ENCODE measurements at regions not wholly inside any gene's neighbourhood (a gene's known extent, or its start where the extent isn't known, plus 50 kb on each side); places are given as distances from the start of the nearest gene placed in this dataset.

- no peak for TF ChIP-seq CTCF (IDR thresholded peaks at IDR 0.05)
- no peak for ATAC-seq
- intact Hi-C loops (cut with DNase I) = no loop called here
- Histone ChIP-seq H3K27me3 (no peaks in the 10 kb centered on the region), H3K27ac (no peak overlapping the region), H3K4me1 (no peaks in the 10 kb centered on the region), H3K9me3 (no peaks in the 10 kb centered on the region), H3K36me3 (no peaks in the 10 kb centered on the region), H3K4me3 (no peak overlapping the region)
- DNase-seq = no peak
Observed at GRCh38 chr7:113256883-113257531, 138.7 kb upstream of the SMIM30 start.

- Histone ChIP-seq H3K4me3 (no peak overlapping the region), H3K36me3 (no peaks in the 10 kb centered on the region), H3K27me3 (no peaks in the 10 kb centered on the region), H3K27ac (no peak overlapping the region), H3K9me3 (no peaks in the 10 kb centered on the region), H3K4me1 (no peaks in the 10 kb centered on the region)
- no peak for TF ChIP-seq CTCF (IDR thresholded peaks at IDR 0.05)
- ATAC-seq (no peak), DNase-seq (no peak)
- intact Hi-C loops (cut with DNase I) = no loop called here
Observed at GRCh38 chr7:113247198-113247597, 128.8 kb upstream of the SMIM30 start.

GRCh38 chr7:113246738-113247137 is 128.4 kb upstream of the SMIM30 start:
- Histone ChIP-seq H3K27ac (no peak overlapping the region), H3K9me3 (no peaks in the 10 kb centered on the region), H3K27me3 (no peaks in the 10 kb centered on the region), H3K4me3 (no peak overlapping the region), H3K4me1 (no peaks in the 10 kb centered on the region), H3K36me3 (no peaks in the 10 kb centered on the region)
- ATAC-seq (no peak), DNase-seq (no peak)
- no peak for TF ChIP-seq CTCF (IDR thresholded peaks at IDR 0.05)
- intact Hi-C loops (cut with DNase I) = no loop called here

GRCh38 chr7:113232885-113233284 is 114.5 kb upstream of the SMIM30 start:
- H3K36me3 ChIP-seq = no peaks in the 10 kb centered on the region
- no peak for TF ChIP-seq CTCF (IDR thresholded peaks at IDR 0.05)
- ATAC-seq (no peak), DNase-seq (no peak)
- H3K4me3 ChIP-seq = no peak overlapping the region
- H3K9me3 ChIP-seq = no peaks in the 10 kb centered on the region
- intact Hi-C loops (cut with DNase I) = no loop called here
- no peaks in the 10 kb centered on the region for H3K27me3 ChIP-seq
- no peak overlapping the region for H3K27ac ChIP-seq
- no peaks in the 10 kb centered on the region for H3K4me1 ChIP-seq

- H3K27me3 ChIP-seq = no peaks in the 10 kb centered on the region
- ATAC-seq = no peak
- intact Hi-C loops (cut with DNase I) = no loop called here
Observed at GRCh38 chr7:113230691-113231090, 112.3 kb upstream of the SMIM30 start.

More at GRCh38 chr7:113230691-113231090, 112.3 kb upstream of the SMIM30 start:
- Histone ChIP-seq H3K4me3 (no peak overlapping the region), H3K4me1 (no peaks in the 10 kb centered on the region), H3K27ac (no peak overlapping the region), H3K36me3 (no peaks in the 10 kb centered on the region), H3K9me3 (no peaks in the 10 kb centered on the region)
- no peak for TF ChIP-seq CTCF (IDR thresholded peaks at IDR 0.05)
- DNase-seq = no peak

All from upper lobe of right lung (tissue), 1 donor.